Vagina (tissue), 2 donors: ENCODE measurements at regions not wholly inside any gene's neighbourhood (a gene's known extent, or its start where the extent isn't known, plus 50 kb on each side); places are given as distances from the start of the nearest gene placed in this dataset.

Experiments used
- DNase-seq, 2 donors: peaks; one replicate each; pipeline ENCODE4 v3.0.0-alpha.2; 2017; ENCODE audit errors: extremely low spot score in 2 of 2
- H3K27ac ChIP-seq: fragments of 200-600 bp; sonication (generic); one replicate; pipeline ENCODE4 v1.5.1; 2019
- H3K27me3 ChIP-seq: fragments of 200-600 bp; sonication (generic); one replicate; pipeline ENCODE4 v1.5.1; 2019
- H3K36me3 ChIP-seq, 2 donors: fragments of 200-600 bp; sonication (generic); one replicate each; pipeline ENCODE4 v1.5.1; 2017 to 2019
- H3K4me1 ChIP-seq: fragments of 200-600 bp; sonication (generic); one replicate; pipeline ENCODE4 v1.5.1; 2019
- H3K4me3 ChIP-seq, 2 donors: fragments of 200-600 bp; sonication (generic); 1 replicate in 1 of 2; 2 replicates in 1 of 2; pipeline ENCODE4 v1.5.1; 2016 to 2019
- H3K9me3 ChIP-seq: fragments of 200-600 bp; sonication (generic); one replicate; pipeline ENCODE4 v1.5.1; 2019
- POLR2A ChIP-seq, 2 donors: fragments of 450-650 bp; IDR thresholded peaks; one replicate each; pipeline ENCODE4 v1.6.1; 2017; ENCODE audit warnings: antibody characterized with exemption in 2 of 2, mild to moderate bottlenecking in 2 of 2, moderate library complexity in 2 of 2
- POLR2AphosphoS5 ChIP-seq, 2 donors: sonication (generic); formaldehyde crosslinking; IDR thresholded peaks; one replicate each; pipeline ENCODE4 v1.9.0; 2017; ENCODE audit warnings: antibody characterized with exemption in 2 of 2, mild to moderate bottlenecking in 2 of 2, low read depth in 1 of 2; ENCODE audit not compliant: insufficient read depth in 1 of 2
- intact Hi-C: fragments of 100-400 bp; cut with DNase I; formaldehyde crosslinking; loops from one replicate; pipeline ENCODE4 v1.15.1; 2023
- TF ChIP-seq, protein P1 (sequence below), 3 experiments: fragments of 450-650 bp in 2 of 3; fragments of 200-600 bp in 1 of 3; sonication (generic) in 1 of 3; IDR thresholded peaks; one replicate each; pipeline ENCODE4 v1.5.1; 2017 to 2019; ENCODE audit warnings: antibody characterized with exemption in 3 of 3, mild to moderate bottlenecking in 2 of 3, moderate library complexity in 2 of 3

DNA sequence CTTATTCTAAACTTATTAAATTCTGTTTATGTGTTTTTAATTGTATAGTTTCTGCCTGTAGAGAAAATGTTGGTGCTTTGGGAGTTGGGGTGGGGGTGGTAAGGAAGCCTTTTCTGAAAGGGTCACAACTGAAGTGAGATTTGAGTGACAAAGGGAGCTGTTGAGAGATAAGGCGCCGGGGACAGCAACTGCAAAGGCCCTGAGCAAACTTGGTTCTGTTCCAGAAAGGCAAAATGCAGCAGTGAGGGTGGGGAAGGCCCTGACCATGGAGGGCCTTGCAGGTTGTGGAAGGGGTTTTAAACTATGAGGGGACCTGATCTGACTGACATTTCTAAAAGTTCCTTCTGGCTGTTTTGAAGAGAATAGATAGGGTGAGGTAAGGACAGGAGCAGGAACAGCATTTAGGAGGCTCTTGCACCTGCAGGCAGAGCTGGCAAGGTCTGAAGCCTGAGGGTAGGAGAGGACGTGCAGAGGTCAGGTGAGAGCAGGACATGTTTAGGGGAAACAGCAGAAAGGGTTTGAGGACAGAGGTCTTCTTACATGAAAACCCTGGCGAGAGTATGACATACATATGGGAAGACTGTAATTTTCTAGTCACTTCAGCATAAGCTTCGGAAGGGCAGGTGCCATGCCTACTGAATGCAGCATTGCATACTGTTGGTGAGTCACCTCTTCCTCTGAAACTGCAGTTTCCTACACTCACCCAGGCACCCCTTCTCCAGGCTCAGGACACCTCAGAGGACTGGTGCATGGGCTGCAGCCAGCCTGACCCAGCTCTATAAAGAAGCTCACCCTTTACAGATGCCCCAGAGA lies 190.7 kb downstream of the SNX19 start:
- Histone ChIP-seq H3K27ac (no peak overlapping the region), H3K27me3 (no peaks in the 10 kb centered on the region), H3K4me1 (peaks cover 18% of the 10 kb centered on the region), H3K9me3 (no peaks in the 10 kb centered on the region), H3K36me3 (no peaks in the 10 kb centered on the region), H3K4me3 (no peak overlapping the region)
- intact Hi-C loops, result no loop called here
- TF ChIP-seq POLR2AphosphoS5 (IDR thresholded peaks at IDR 0.05; ENCODE audit: insufficient read depth in 1 of 2, low read depth in 1 of 2), result no peak
- TF ChIP-seq, protein P1, sequence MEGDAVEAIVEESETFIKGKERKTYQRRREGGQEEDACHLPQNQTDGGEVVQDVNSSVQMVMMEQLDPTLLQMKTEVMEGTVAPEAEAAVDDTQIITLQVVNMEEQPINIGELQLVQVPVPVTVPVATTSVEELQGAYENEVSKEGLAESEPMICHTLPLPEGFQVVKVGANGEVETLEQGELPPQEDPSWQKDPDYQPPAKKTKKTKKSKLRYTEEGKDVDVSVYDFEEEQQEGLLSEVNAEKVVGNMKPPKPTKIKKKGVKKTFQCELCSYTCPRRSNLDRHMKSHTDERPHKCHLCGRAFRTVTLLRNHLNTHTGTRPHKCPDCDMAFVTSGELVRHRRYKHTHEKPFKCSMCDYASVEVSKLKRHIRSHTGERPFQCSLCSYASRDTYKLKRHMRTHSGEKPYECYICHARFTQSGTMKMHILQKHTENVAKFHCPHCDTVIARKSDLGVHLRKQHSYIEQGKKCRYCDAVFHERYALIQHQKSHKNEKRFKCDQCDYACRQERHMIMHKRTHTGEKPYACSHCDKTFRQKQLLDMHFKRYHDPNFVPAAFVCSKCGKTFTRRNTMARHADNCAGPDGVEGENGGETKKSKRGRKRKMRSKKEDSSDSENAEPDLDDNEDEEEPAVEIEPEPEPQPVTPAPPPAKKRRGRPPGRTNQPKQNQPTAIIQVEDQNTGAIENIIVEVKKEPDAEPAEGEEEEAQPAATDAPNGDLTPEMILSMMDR (IDR thresholded peaks at IDR 0.05), result peak in 1 of 3 experiments; percentile 15
- DNase-seq, result no peak

DNA sequence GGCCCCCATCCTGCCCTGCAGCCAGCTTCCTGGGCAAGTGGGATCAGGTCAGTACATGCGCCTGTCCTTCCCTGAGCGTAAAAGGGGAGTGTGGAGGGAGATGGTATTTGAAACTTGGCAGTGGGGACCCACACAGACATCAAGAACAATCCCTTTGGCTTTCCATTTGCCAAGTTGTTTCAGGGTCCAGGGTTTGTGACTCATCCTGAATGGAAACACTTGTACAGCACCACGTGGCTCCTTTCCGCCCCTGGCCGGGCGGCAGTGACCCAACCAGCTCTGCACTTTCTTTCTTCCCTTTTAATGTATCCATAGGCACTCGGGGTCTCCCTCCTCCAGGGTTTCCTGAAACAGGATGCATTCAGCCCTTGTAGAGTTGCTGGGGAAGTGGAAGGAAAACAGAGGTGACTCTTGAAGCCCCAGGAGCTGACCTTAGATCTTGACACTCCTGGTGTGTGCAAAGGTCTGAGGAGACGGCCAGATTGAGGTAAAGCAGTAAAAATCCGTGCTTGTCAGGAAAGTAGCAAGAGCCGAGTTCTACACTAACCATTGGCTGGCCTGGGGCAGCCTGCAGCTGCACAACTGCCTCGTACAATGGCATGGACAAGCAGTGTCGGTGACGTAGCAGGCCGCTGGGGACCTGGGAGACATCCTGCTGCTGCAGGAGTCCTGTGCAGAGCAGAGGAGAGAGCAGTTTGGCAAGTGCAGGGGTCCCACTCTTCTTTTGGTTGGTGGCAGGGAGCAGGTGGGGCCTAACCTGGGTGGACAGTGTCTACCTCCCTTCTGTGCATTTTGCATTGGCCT lies 189.8 kb downstream of the SNX19 start:
- Histone ChIP-seq H3K36me3 (no peaks in the 10 kb centered on the region), H3K4me1 (peaks cover 18% of the 10 kb centered on the region), H3K4me3 (no peak overlapping the region), H3K27ac (peak overlapping the region; percentile 38), H3K27me3 (no peaks in the 10 kb centered on the region), H3K9me3 (no peaks in the 10 kb centered on the region)
- intact Hi-C loops, result no loop called here
- DNase-seq, result no peak
- TF ChIP-seq POLR2A (IDR thresholded peaks at IDR 0.05) (no peak), POLR2AphosphoS5 (IDR thresholded peaks at IDR 0.05; ENCODE audit: insufficient read depth in 1 of 2, low read depth in 1 of 2) (peak; percentile 38 to 46)
- TF ChIP-seq, protein P1 (IDR thresholded peaks at IDR 0.05), result peak in 1 of 3 experiments; percentile 6

DNA sequence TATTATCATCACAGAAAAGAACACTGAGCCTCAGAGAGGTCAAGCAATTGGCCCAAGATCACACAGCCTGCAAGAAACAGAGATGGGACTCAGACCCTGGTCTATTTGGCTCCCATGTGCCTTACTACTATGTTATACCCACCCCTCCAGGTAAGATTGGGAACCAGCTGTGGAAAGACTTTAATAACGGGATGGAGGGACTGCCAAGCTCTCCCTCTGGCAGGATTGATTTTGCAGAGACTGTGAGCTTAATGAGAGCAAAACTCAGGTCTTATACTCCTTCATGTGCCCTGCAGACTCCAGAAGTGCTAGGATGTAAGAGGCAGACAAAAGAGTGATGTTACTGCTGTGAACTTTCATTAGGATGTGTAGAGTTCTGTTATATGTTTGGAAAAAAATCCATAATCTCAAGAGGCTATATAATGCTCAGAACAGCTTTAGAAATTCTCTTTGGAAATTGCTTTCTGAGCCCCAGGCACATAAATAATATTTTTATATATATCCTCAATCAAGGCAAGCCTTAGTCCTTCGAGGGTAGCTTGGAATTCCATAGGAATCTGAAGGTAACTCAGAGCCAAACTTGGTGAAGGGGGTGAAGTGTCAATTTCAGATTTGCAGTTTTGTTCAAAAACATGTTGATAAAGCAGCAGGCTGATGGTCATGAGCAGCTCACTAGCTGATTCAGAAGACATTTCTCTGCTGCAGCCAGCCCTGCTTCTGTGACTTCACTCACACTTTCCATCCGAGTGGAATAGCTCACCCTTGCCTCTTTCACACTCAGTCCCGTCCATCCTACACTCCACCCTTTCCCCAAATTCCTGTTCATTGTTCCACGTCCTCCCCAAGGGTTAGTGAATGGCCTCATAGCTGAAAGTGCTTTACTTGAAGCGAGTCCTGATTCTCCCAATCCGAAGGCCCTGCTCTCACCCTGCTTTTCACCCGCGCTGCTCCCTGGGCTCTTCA lies 188.8 kb downstream of the SNX19 start:
- Histone ChIP-seq H3K27me3 (no peaks in the 10 kb centered on the region), H3K4me3 (no peak overlapping the region), H3K27ac (no peak overlapping the region), H3K4me1 (peaks cover 18% of the 10 kb centered on the region), H3K9me3 (no peaks in the 10 kb centered on the region), H3K36me3 (no peaks in the 10 kb centered on the region)
- no peak for DNase-seq
- TF ChIP-seq POLR2AphosphoS5 (IDR thresholded peaks at IDR 0.05; ENCODE audit: insufficient read depth in 1 of 2, low read depth in 1 of 2), result no peak
- TF ChIP-seq, protein P1 (IDR thresholded peaks at IDR 0.05), result no peak
- no peak for TF ChIP-seq POLR2A (IDR thresholded peaks at IDR 0.05)
- intact Hi-C loops, result no loop called here

DNA sequence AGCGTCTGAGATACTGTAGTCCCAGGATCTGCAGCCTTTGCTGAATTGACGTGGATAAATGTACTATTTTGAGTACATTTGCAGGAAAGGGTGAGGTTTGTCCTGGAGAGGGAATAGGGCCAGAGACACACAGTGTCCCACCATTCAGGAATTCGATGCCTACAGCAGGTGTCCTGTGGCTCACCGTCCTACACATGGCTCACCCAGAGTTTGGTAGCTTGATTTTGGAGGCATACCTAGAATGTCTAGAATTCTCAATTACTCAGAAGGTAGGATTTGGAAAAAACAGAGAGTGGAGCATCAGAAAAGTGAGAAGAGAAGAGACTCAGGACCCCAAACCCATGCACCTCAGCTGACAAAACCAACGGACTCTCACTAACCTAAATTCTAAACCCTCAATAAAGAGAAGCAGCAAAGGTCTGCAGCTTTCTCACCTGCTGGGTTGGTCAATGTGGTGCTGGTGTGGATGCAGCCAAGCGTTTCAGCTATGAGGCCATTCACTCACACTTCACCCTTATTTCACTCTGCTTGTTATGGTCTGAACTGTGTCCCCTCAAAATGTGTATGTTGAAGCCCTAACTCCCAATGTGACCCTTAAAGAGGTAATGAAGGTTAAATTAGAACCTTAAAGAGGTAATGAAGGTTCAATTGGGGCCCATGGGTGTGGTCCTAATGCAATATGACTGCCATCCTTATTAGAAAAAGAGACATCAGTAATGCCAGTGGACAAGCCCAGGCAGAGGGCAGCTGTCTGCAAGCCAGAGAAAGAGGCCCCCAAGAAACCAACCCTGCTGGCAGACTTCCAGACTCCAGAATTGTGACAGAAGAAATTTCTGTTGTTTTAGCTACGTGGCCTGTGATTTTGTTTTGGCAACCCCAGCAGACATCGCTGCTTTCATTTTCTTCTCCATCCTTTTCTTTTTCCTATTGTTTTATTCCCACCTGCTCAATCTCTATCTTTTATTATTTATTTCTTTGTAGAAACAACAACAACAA lies 187.8 kb downstream of the SNX19 start:
- intact Hi-C loops, result no loop called here
- Histone ChIP-seq H3K27ac (no peak overlapping the region), H3K4me1 (peaks cover 18% of the 10 kb centered on the region), H3K4me3 (no peak overlapping the region), H3K27me3 (no peaks in the 10 kb centered on the region), H3K9me3 (no peaks in the 10 kb centered on the region), H3K36me3 (no peaks in the 10 kb centered on the region)
- no peak for TF ChIP-seq POLR2AphosphoS5 (IDR thresholded peaks at IDR 0.05; ENCODE audit: insufficient read depth in 1 of 2, low read depth in 1 of 2)
- TF ChIP-seq, protein P1 (IDR thresholded peaks at IDR 0.05), result no peak
- TF ChIP-seq POLR2A (IDR thresholded peaks at IDR 0.05), result no peak
- no peak for DNase-seq
